Neural cell (in vitro differentiated cells): ENCODE measurements at regions not wholly inside any gene's neighbourhood (a gene's known extent, or its start where the extent isn't known, plus 50 kb on each side); places are given as distances from the start of the nearest gene placed in this dataset.

Experiments
- CTCF ChIP-seq: fragments of 450-650 bp; IDR thresholded peaks from 2 replicates; pipeline ENCODE4 v1.5.1; 2014; ENCODE audit warnings: antibody characterized with exemption, mild to moderate bottlenecking, moderate library complexity; ENCODE audit not compliant: poor library complexity, severe bottlenecking
- EP300 ChIP-seq: fragments of 450-650 bp; conservative IDR thresholded peaks from 2 replicates; pipeline ENCODE4 v1.6.1; 2014; ENCODE audit warnings: antibody characterized with exemption, mild to moderate bottlenecking, moderate library complexity; ENCODE audit not compliant: poor library complexity, severe bottlenecking
- EZH2 ChIP-seq: fragments of 200-600, 300-800 bp; shearing (Covaris generic), sonication (generic); IDR thresholded peaks from 2 replicates; pipeline ENCODE4 v1.6.1; 2014; ENCODE audit warnings: antibody characterized with exemption, low read length, borderline replicate concordance, mild to moderate bottlenecking; ENCODE audit not compliant: insufficient read depth, poor library complexity, severe bottlenecking
- POLR2AphosphoS5 ChIP-seq: IDR thresholded peaks from 2 replicates; pipeline ENCODE4 v1.6.1; 2012
- RAD21 ChIP-seq: fragments of 450-650 bp; conservative IDR thresholded peaks from 2 replicates; pipeline ENCODE4 v1.6.1; 2014; ENCODE audit warnings: antibody characterized with exemption, mild to moderate bottlenecking, moderate library complexity
- REST ChIP-seq: IDR thresholded peaks from 2 replicates; pipeline ENCODE4 v1.6.1; 2012; ENCODE audit warnings: borderline replicate concordance
- SMC3 ChIP-seq: fragments of 450-650 bp; conservative IDR thresholded peaks from 2 replicates; pipeline ENCODE4 v1.6.1; 2014; ENCODE audit warnings: antibody characterized with exemption, mild to moderate bottlenecking, moderate library complexity; ENCODE audit not compliant: poor library complexity
- TAF1 ChIP-seq: IDR thresholded peaks from 2 replicates; pipeline ENCODE4 v1.6.1; 2012; ENCODE audit warnings: low read depth

- TF ChIP-seq CTCF (no peak), REST (peak; percentile 61), EZH2 (no peak), POLR2AphosphoS5 (peak; percentile 89), EP300 (peak; percentile 96), SMC3 (no peak), TAF1 (no peak), RAD21 (peak; percentile 32)
These were observed 512.7 kb upstream of the CDH2 start for GRCh38 chr18:28689588-28689987.
